Activated B cell treated with CpG ODN at 0.5 μM for 24 hours (primary cell): ENCODE measurements at regions not wholly inside any gene's neighbourhood (a gene's known extent, or its start where the extent isn't known, plus 50 kb on each side); places are given as distances from the start of the nearest gene placed in this dataset.

ENCODE experiments used
- ATAC-seq: fragments of 200-7000 bp; cut with Tn5 transposase; one replicate; pipeline ENCODE4 v1.10.0; 2021; ENCODE audit warnings: low read depth, mild to moderate bottlenecking, moderate library complexity
- CTCF ChIA-PET: fragments of 350-600 bp; sonication (Branson Sonifier 250); formaldehyde crosslinking; loops from one replicate; lab custom pipeline; 2021; ENCODE audit warnings: antibody characterized with exemption; lab: Charles Lee
- POLR2A ChIA-PET: fragments of 350-600 bp; sonication (Branson Sonifier 250); formaldehyde crosslinking; loops from one replicate; lab custom pipeline; 2021; ENCODE audit warnings: antibody characterized with exemption; lab: Charles Lee
- DNase-seq: peaks from one replicate; pipeline ENCODE4 v3.0.0; 2022
- H3K27ac Mint-ChIP-seq: one replicate; pipeline ENCODE4 v1.8.0; 2020; ENCODE audit warnings: mixed read lengths
- H3K27me3 Mint-ChIP-seq: one replicate; pipeline ENCODE4 v1.8.0; 2021; ENCODE audit warnings: mixed read lengths
- H3K36me3 Mint-ChIP-seq: one replicate; pipeline ENCODE4 v1.8.0; 2021; ENCODE audit warnings: low read depth, mixed read lengths
- H3K4me1 Mint-ChIP-seq: one replicate; pipeline ENCODE4 v1.8.0; 2021; ENCODE audit warnings: mixed read lengths
- H3K4me3 Mint-ChIP-seq: one replicate; pipeline ENCODE4 v1.8.0; 2020; ENCODE audit warnings: mild to moderate bottlenecking, mixed read lengths
- H3K9me3 Mint-ChIP-seq: one replicate; pipeline ENCODE4 v1.8.0; 2020; ENCODE audit warnings: mixed read lengths
- CTCF ChIP-seq: fragments of 200-600 bp; IDR thresholded peaks from one replicate; pipeline ENCODE4 v1.8.0; 2022; ENCODE audit warnings: antibody characterized with exemption, mild to moderate bottlenecking
- intact Hi-C: fragments of 100-400 bp; cut with micrococcal nuclease; formaldehyde crosslinking; loops from one replicate; pipeline ENCODE4 v1.15.1; 2024

GRCh38 chr15:88746451-88746850 lies 56.8 kb upstream of the ACAN start:
- Mint-ChIP-seq H3K9me3 (no peaks in the 10 kb centered on the region), H3K27ac (no peak overlapping the region), H3K36me3 (no peaks in the 10 kb centered on the region), H3K27me3 (peaks cover 18% of the 10 kb centered on the region), H3K4me3 (no peak overlapping the region), H3K4me1 (no peaks in the 10 kb centered on the region)
- no peak for ATAC-seq
- TF ChIP-seq CTCF, result no peak
- ChIA-PET POLR2A (interaction anchor here (0.6 kb wide), 1 partner anchor 26 kb away, joined by 3 read pairs; no protein-coding TSS in a partner anchor), CTCF (no interaction called here)
- no peak for DNase-seq
- intact Hi-C loops, result no loop called here

GRCh38 chr15:88747111-88747510 lies 56.1 kb upstream of the ACAN start:
- intact Hi-C loops, result no loop called here
- H3K9me3 Mint-ChIP-seq, result no peaks in the 10 kb centered on the region

GRCh38 chr15:88747631-88748030 lies 55.6 kb upstream of the ACAN start:
- no peak overlapping the region for H3K27ac Mint-ChIP-seq
- H3K4me3 Mint-ChIP-seq, result no peak overlapping the region
- no peak for ATAC-seq
- no peaks in the 10 kb centered on the region for H3K4me1 Mint-ChIP-seq
- intact Hi-C loops, result no loop called here
- H3K36me3 Mint-ChIP-seq, result no peaks in the 10 kb centered on the region
- ChIA-PET POLR2A (interaction anchor here (0.6 kb wide), 1 partner anchor 291 kb away, joined by 8 read pairs; no protein-coding TSS in a partner anchor), CTCF (no interaction called here)
- TF ChIP-seq CTCF, result no peak
- H3K27me3 Mint-ChIP-seq, result peaks cover 14% of the 10 kb centered on the region
- no peak for DNase-seq
- H3K9me3 Mint-ChIP-seq, result no peaks in the 10 kb centered on the region

More at GRCh38 chr15:88747111-88747510, 56.1 kb upstream of the ACAN start:
- ChIA-PET CTCF (no interaction called here), POLR2A (interaction anchor here (0.6 kb wide), 1 partner anchor 290 kb away, joined by 8 read pairs; no protein-coding TSS in a partner anchor)
- H3K27me3 Mint-ChIP-seq, result peaks cover 18% of the 10 kb centered on the region
- H3K4me3 Mint-ChIP-seq, result no peak overlapping the region
- DNase-seq, result no peak
- no peak for TF ChIP-seq CTCF
- H3K27ac Mint-ChIP-seq, result no peak overlapping the region
- no peak for ATAC-seq
- no peaks in the 10 kb centered on the region for H3K4me1 Mint-ChIP-seq
- H3K36me3 Mint-ChIP-seq, result no peaks in the 10 kb centered on the region

GRCh38 chr15:88748081-88748480 lies 55.2 kb upstream of the ACAN start:
- CTCF ChIA-PET, result no interaction called here
- peaks cover 17% of the 10 kb centered on the region for H3K27me3 Mint-ChIP-seq
- H3K27ac Mint-ChIP-seq, result no peak overlapping the region
- POLR2A ChIA-PET, result no interaction called here
- no peaks in the 10 kb centered on the region for H3K9me3 Mint-ChIP-seq
- intact Hi-C loops, result no loop called here
- H3K36me3 Mint-ChIP-seq, result no peaks in the 10 kb centered on the region
- TF ChIP-seq CTCF, result no peak
- DNase-seq (no peak), ATAC-seq (no peak)
- no peak overlapping the region for H3K4me3 Mint-ChIP-seq
- H3K4me1 Mint-ChIP-seq, result peaks cover 3% of the 10 kb centered on the region

GRCh38 chr15:88748651-88749050 lies 54.6 kb upstream of the ACAN start:
- intact Hi-C loops, result no loop called here
- ATAC-seq, result no peak
- no peak for TF ChIP-seq CTCF
- H3K4me3 Mint-ChIP-seq, result no peak overlapping the region
- CTCF ChIA-PET, result no interaction called here
- H3K9me3 Mint-ChIP-seq, result no peaks in the 10 kb centered on the region
- H3K27me3 Mint-ChIP-seq, result peaks cover 17% of the 10 kb centered on the region
- POLR2A ChIA-PET, result no interaction called here
- no peak for DNase-seq
- H3K36me3 Mint-ChIP-seq, result no peaks in the 10 kb centered on the region
- no peak overlapping the region for H3K27ac Mint-ChIP-seq
- peaks cover 3% of the 10 kb centered on the region for H3K4me1 Mint-ChIP-seq
